ENCODE measurements at regions not wholly inside any gene's neighbourhood (a gene's known extent, or its start where the extent isn't known, plus 50 kb on each side); places are given as distances from the start of the nearest gene placed in this dataset.

DNA sequence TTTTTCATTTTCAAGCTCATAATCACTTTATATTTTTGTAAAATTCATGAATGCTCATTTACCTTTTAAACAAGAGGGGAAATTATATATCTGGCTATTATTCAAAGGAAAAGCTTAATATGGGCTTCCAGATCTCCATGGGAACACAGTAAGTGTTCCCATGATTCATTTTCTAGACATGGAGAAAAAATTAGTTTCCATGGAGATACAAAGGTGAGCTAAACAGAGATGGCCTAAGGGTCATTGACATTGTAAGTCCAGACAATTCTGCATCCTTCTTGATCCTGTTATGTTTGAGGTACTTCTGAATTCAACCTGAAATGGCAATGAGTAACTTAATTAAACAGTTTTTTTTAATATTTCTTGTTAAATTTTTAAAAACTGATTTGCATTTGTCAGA, 341.4 kb upstream of the PRR16 start:
- in situ Hi-C loops (cut with HindIII; ENCODE audit: extremely low pct_ligation_motif_present, low pct_unique_long_range_greater_than_20kb) (no loop called here), intact Hi-C loops (cut with micrococcal nuclease; ENCODE audit: unreplicated experiment) (no loop called here)
- no peak overlapping the region for H2AFZ ChIP-seq (ENCODE audit: low read length)
- no peaks in the 10 kb centered on the region for H3K36me3 ChIP-seq (replicated peaks in 1 of 2; ENCODE audit: control insufficient read depth in 1 of 2, insufficient read depth in 2 of 2, low read length in 2 of 2)
- TF ChIP-seq RORA (CRISPR knock-in tag; IDR thresholded peaks at IDR 0.05) (no peak), CC2D1A (CRISPR knock-in tag; IDR thresholded peaks at IDR 0.05) (no peak), DNMT3B (CRISPR knock-in tag; conservative IDR thresholded peaks at IDR 0.05) (no peak), THYN1 (CRISPR knock-in tag; IDR thresholded peaks at IDR 0.05; ENCODE audit: borderline replicate concordance, low read depth) (no peak), MTA3 (CRISPR knock-in tag; IDR thresholded peaks at IDR 0.05) (no peak), RFX5 (IDR thresholded peaks at IDR 0.05; ENCODE audit: low read depth, low read length) (no peak), ZNF292 (CRISPR knock-in tag; IDR thresholded peaks at IDR 0.05; ENCODE audit: borderline replicate concordance, low read depth) (no peak), ATF7-NPFF (CRISPR knock-in tag; IDR thresholded peaks at IDR 0.05; ENCODE audit: low read depth) (no peak), PHF8 (CRISPR knock-in tag; IDR thresholded peaks at IDR 0.05) (no peak), HNF4G (IDR thresholded peaks at IDR 0.05; ENCODE audit: borderline replicate concordance, low read depth, low read length) (no peak), HNF4G (CRISPR knock-in tag; IDR thresholded peaks at IDR 0.05; ENCODE audit: borderline replicate concordance, low read depth) (no peak), KLF11 (CRISPR knock-in tag; IDR thresholded peaks at IDR 0.05) (no peak), FOXA3 (CRISPR knock-in tag; IDR thresholded peaks at IDR 0.05) (no peak), KLF12 (CRISPR knock-in tag; IDR thresholded peaks at IDR 0.05; ENCODE audit: borderline replicate concordance) (no peak)
- TF ChIP-seq, protein P1, sequence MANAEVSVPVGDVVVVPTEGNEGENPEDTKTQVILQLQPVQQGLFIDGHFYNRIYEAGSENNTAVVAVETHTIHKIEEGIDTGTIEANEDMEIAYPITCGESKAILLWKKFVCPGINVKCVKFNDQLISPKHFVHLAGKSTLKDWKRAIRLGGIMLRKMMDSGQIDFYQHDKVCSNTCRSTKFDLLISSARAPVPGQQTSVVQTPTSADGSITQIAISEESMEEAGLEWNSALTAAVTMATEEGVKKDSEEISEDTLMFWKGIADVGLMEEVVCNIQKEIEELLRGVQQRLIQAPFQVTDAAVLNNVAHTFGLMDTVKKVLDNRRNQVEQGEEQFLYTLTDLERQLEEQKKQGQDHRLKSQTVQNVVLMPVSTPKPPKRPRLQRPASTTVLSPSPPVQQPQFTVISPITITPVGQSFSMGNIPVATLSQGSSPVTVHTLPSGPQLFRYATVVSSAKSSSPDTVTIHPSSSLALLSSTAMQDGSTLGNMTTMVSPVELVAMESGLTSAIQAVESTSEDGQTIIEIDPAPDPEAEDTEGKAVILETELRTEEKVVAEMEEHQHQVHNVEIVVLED (CRISPR knock-in tag; IDR thresholded peaks at IDR 0.05; ENCODE audit: borderline replicate concordance) = no peak
- TF ChIP-seq, protein P2, sequence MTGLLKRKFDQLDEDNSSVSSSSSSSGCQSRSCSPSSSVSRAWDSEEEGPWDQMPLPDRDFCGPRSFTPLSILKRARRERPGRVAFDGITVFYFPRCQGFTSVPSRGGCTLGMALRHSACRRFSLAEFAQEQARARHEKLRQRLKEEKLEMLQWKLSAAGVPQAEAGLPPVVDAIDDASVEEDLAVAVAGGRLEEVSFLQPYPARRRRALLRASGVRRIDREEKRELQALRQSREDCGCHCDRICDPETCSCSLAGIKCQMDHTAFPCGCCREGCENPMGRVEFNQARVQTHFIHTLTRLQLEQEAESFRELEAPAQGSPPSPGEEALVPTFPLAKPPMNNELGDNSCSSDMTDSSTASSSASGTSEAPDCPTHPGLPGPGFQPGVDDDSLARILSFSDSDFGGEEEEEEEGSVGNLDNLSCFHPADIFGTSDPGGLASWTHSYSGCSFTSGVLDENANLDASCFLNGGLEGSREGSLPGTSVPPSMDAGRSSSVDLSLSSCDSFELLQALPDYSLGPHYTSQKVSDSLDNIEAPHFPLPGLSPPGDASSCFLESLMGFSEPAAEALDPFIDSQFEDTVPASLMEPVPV (CRISPR knock-in tag; IDR thresholded peaks at IDR 0.05) = no peak
- BruUV-seq (replicated peaks) = no TSS peak
- H3K9me3 ChIP-seq (ENCODE audit: low read length) = no peaks in the 10 kb centered on the region
- no peaks in the 10 kb centered on the region for H4K20me1 ChIP-seq (ENCODE audit: insufficient read depth, low read length)
- no peaks in the 10 kb centered on the region for H3K79me2 ChIP-seq (ENCODE audit: insufficient read depth, low read length)
- H3K4me3 ChIP-seq (replicated peaks in 1 of 3; ENCODE audit: insufficient read depth in 1 of 3, low read depth in 2 of 3, low read length in 3 of 3) = no peak overlapping the region
- no peak overlapping the region for H3K9ac ChIP-seq (ENCODE audit: insufficient read depth, low read depth, low read length)
- H3K4me2 ChIP-seq (ENCODE audit: low read depth, low read length) = no peak overlapping the region
- no peak for ATAC-seq
- no peak for DNase-seq (ENCODE audit: low spot score)
- FAIRE-seq = no peak
- H3K27me3 ChIP-seq (ENCODE audit: control insufficient read depth in 1 of 2, insufficient read depth in 2 of 2, low read length in 2 of 2) = no peaks in the 10 kb centered on the region
- no peak overlapping the region for H3K27ac ChIP-seq (ENCODE audit: extremely low read length, insufficient read depth, low read length)
- CTCF ChIA-PET (ENCODE audit: low intra/inter-chr PET ratio, low total read pairs) = no interaction called here
- POLR2A ChIA-PET = no interaction called here
- no peaks in the 10 kb centered on the region for H3K4me1 ChIP-seq (ENCODE audit: insufficient read depth, low read length)

Measured in HepG2 (cell line).